HL-60 (cell line): ENCODE measurements at regions not wholly inside any gene's neighbourhood (a gene's known extent, or its start where the extent isn't known, plus 50 kb on each side); places are given as distances from the start of the nearest gene placed in this dataset.

Experiments
- POLR2AphosphoS5 ChIP-seq: IDR thresholded peaks from 2 replicates; pipeline ENCODE4 v1.6.1; 2012; ENCODE audit warnings: low read depth
- TF ChIP-seq, protein P1 (sequence below): IDR thresholded peaks from one replicate; pipeline ENCODE4 v1.5.1; 2011; ENCODE audit warnings: low read length, control low read depth, inconsistent platforms; ENCODE audit not compliant: insufficient read depth

GRCh38 chr5:121711416-121711815 lies 140.3 kb upstream of the FTMT start:
- TF ChIP-seq, protein P1, sequence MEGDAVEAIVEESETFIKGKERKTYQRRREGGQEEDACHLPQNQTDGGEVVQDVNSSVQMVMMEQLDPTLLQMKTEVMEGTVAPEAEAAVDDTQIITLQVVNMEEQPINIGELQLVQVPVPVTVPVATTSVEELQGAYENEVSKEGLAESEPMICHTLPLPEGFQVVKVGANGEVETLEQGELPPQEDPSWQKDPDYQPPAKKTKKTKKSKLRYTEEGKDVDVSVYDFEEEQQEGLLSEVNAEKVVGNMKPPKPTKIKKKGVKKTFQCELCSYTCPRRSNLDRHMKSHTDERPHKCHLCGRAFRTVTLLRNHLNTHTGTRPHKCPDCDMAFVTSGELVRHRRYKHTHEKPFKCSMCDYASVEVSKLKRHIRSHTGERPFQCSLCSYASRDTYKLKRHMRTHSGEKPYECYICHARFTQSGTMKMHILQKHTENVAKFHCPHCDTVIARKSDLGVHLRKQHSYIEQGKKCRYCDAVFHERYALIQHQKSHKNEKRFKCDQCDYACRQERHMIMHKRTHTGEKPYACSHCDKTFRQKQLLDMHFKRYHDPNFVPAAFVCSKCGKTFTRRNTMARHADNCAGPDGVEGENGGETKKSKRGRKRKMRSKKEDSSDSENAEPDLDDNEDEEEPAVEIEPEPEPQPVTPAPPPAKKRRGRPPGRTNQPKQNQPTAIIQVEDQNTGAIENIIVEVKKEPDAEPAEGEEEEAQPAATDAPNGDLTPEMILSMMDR = no peak
- no peak for TF ChIP-seq POLR2AphosphoS5
